ENCODE measurements at regions not wholly inside any gene's neighbourhood (a gene's known extent, or its start where the extent isn't known, plus 50 kb on each side); places are given as distances from the start of the nearest gene placed in this dataset.

DNA sequence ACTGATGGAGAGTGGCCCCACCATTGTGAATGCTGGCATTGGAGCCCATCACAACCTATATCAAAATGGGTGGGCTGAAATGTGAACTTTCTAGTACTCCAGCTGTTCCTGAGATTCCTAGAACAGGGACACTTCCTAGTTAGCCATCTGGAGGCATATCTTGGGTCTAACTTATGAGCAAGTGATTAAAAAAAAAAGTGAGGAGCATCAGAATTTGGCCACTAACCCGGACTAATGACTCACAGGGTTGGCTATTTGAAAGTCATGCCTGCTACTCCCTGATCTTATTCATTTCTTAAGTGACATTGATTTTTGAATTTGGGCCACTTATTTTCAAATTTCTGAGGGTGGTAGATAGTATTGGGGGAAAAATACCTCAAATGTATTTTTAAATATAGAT lies 216.6 kb downstream of the HRH4 start:
- DNase-seq, result no peak

DNA sequence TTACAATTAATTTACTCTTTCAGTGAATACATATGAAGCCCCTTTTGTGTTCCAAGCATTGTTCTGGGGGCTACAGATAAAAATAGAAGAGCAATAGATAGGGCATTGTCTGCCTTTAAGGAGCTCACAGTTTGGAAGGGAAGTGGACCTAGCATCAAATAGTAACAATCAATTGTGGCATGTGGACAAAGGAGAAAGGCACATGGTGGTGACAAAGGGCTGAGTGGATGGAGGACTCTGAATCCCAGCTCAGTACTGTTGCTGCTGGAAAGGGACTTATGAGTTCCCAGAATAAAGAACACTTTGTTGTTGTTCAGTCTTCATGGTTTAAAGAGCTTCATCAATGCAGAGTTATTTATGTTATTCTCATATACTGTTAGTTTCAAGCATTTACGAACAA lies 217.7 kb downstream of the HRH4 start:
- DNase-seq, result no peak

DNA sequence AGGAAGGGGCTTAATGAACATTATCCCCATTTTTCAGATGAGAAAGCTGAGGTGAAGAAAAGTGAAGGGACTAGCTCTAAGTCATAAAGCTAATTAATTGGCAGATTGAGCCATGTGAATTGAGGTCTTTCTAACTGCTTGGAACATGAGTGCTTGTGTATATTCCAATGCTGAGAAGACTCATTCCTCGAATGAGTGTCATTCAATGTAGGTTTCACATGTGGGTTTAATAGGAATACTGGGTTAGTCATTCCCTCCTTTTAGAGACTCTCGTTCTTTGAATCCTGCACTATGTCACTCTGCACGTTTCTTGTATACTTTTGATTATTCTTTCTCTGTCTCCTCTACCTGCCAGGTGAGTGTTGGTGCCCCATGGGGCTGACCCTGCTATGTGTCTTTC lies 218.2 kb downstream of the HRH4 start:
- DNase-seq, result no peak

DNA sequence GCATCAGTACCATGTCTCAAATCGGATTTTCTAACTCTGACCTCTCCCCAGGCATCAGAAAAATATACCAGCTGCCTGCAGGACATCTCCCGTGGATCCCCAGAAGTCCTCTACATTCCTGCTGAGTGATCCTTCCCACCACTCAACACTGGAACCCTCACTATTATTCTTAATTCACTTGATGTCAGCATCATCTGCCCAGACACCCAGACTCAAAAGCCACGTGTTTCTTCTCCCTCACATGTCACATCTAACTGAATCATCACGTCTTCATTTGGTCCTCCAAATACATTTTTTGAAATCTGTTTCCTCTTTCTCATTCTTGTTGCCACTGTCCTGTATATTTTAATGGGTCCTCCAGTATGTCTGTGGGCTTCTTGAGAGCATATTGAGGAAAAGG lies 218.6 kb downstream of the HRH4 start:
- DNase-seq, result no peak

DNA sequence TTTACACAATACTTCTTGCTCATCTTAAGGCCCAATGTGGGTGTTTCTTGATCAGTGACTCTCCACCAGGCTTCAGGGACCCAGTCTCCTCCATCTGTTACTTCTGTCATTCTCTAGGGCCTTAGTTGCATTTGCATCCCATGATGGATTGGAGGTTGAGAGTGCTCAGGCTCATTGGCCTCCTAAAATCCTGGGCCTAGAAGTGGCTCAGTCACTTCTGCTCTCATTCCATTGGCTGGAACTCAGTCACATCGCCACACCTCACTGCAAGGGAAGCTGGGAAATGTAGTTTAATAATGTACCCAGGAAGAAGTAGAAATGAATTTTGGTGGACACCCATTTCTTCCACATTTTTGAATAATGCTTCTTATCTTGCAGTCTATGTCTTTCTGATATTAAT lies 223.5 kb downstream of the HRH4 start:
- peak; percentile 36 for DNase-seq

DNA sequence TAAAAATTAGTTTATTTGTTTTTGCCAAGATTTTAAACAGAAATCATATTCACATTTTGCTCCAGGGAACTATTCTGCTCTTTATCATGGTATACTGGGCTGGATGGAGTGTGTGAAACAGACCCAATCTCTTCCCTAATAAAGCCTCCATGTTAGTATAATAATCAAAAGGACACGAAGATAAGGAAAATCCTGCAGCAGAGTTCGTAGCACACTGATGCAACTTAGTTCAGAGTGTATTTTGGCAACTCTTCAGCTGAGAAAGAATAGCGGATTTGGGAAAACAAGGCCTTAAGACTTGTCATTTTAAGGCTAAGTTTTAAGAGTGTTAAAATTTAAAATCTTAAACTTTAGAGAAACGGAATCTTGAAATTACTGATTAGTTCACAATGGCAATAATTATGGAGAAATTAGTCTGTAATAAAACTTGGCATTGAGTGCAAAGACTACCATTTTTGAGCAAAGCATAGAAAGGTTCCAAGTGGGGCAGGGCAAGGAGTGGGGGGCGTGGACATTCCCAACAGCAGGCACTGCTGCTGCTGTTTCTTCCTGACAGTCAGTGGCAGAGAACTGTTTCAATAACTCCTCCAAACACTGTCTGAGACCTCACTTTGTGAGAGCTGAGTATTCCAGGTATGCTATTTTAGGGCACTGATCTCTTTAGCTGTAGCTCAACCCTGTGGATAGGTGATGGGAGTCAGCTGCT lies 225.0 kb downstream of the HRH4 start:
- DNase-seq, result no peak

DNA sequence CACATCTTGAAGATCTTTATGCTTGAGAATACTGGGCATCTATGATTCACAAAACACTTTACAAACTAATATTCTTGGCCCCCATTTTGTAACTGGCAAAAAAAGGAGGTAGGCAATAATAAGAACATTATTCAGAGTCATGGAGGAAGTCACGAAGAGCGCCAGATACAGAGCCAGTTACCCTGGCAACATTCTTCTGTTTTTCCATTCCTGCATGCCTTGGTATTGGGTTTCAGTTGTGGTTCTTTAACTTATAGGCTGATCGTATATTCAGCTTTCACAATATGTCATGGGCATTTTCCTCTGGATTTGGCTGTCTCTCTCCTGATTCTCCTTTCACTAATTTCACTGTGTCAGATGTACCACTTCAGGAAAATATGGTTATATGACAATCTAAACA lies 234.7 kb downstream of the HRH4 start:
- DNase-seq, result no peak

DNA sequence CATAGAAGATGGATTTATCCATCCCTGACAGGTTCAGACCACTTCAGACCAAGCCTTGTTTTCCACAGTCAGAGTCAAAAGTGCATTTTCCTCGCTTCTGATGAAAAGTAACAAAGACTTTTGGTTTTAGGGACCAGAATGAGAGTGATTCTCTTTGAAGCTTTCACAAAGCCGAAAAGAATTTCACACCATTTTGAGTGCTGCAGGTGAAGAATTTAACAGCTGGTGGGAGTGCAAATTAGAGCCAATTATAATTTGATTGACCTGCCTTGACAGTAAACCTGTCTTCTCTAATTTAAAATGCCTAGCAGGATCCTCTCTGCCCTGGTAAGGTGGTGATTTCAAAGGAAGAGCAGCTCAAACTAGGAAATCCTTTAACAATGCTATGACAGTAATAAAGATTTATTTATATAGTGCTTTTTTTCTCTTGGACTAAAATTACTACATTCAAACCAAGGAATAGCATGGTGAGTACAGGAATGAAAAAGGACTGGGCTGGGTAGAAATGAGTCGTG lies 241.6 kb downstream of the HRH4 start:
- DNase-seq, result no peak

DNA sequence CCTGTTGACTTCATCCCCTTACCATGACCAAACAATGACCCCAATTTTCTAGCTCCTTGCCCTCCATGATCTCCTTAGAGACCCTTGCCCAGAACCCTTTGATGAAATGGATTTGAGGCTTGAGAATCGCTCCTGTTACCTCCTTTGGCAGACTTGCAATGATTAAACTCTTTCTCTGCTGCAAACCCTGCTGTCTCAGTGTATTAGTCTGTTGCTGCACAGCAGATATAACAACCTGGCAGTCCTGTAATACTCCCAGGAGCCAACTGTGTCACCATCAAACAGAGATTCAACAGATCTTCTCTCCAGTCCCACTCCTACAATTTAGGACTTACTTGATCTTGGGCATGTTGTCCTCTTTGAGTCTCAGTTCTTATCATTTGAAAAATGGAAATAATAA lies 242.9 kb downstream of the HRH4 start:
- no peak for DNase-seq

DNA sequence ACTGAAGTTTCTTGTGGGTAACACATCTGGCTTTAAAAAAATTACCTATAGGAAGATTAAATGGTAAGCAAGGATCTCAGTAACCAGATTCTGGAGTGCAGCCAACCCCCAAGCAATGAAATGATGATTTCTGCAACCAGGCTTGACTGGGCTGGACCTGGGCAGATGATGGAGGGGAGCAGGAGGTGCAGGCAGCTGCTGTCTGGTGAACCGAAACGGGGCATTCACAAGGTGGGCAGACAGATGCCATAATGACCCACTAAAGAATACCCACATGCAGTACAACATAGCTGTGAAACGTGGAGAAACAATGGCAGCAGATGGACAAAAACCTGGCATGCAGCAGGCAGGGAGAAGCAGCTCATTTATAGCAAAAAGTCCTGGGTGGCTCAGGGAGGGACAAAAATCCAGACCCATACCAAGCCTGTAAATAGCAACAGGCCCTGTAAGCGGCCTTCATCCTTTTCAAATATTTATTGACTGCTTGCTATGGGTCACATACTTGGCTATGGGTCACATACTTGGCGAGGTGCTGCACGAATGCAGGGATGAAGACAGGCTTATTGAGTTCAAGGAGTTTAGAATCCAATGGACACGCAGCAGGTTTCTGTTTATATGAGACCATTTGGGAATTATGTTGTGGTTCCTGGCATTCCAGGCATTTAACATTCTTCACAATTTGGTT lies 244.7 kb downstream of the HRH4 start:
- no peak for DNase-seq

DNA sequence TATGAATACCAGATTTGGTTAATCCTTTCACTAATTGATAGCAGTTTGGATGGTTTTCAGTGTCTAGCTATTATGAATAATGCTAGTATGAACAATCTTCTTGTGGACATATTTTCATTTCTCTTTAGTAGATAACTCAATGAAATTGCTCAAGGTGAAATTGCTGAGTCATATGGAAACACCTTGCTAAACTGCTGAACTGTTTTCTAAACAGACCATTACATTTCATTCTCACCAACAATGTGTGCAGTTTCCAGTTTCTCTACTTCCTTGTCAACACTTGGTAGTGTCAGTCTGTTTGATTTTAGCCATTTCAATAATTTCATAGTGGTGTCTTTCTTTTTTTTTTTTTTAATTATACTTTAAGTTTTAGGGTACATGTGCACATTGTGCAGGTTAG lies 250.0 kb downstream of the HRH4 start:
- DNase-seq, result no peak

DNA sequence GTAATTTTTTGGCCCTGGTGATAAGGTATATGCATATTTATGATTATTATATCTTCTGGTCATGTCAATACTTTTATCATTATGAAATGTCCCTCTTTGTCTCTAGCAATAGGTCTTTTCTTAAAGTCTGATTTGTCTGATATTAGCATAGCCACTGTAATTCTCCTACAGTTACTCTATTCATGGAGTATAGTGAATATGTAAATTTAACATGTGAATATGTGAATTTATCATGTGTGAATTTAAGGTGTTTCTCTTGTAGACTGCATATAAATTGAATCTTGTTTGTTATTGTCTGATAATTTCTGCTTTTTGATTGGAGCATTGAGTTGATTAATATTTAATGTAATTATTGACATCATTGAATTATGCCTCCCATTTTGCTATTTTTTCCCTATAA lies 259.4 kb downstream of the HRH4 start:
- DNase-seq, result no peak

DNA sequence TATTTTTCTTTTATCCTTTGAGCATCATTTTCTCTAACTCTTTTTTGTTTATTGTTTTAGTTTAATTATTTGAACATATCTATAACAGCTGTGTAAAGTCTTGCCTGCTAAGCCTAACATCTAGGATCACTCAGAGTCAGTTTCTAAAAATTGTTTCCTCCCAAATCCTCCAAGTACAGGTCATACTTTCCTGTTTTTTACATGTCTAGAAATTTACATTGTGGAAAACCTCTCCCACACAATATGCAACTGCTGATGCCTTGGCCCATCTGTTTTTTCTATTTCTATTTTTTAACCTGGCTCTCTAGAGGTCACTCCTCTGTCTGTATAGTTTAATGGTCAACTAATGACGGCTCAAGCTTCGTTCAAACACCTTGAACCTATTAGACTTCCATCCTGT lies 261.0 kb downstream of the HRH4 start:
- DNase-seq, result no peak

DNA sequence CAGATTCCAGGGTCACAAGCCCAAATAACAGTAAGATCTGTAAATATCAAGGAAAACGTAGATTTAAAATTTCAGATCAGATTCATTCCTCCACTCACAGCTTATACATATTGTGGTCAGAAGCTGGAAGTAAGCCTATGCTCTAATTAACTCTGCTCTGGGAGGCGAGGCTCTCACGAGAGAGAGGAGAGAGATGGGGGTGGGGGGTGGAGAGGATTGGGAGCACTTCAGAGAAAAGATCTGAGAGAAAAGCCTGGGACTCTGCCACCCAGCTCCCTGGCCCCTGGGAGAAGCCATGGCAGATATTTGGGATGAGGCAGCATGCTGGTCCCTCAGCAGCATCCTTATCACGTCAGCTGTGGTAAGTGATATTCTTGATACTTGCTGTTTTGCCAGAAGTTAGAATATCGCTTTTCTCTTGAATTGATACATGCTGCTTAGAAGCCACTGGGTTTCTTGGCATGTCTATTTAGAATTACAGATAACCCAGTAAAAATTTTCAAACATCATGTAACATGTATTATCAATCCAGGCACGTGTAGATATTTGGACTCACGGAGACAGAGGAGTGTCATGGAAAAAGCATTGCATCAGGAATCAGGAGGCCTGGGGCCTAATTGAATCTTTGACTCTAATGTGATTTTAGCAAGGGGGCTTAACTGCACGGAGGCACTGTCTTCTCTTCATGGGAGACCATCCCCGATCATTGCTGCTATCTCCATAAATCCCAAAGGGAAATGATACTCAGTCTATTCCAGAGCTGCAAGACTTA lies 265.4 kb downstream of the HRH4 start:
- no peak for DNase-seq

DNA sequence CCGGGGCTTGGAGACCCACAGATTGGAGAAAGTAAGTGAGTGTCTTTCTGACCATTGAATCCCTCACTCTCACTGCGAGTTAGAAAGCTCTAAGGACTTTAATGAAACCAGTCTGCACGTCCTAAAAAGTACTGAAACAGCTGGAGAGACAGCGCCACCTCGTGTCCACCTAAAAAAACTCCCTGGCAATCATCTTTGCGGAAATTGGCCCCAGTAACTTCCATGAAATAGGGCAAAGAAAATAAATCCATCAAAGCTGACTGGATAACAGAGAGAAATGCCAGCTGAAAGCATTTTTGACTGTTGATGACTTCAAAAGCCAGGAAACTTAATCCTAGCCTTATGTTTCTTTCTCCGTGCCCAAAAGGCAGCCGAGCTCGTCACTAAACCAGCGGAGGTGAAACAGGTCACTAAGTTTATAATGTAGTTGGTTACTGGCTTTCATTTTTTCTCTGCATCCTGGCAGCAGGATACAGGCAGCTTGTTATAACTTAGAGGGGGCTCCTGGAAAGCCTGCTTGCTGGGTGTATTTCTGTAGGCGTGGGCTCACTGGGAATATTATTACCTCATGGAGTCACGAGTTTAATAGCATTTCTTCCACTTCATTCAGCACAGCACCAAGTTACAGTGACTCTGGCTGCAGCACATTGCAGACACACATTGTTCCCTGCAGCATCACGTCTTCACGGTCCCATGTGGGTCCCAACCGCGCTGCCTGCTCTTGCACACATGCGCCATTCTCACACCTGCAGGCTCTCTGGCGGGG lies 266.5 kb downstream of the HRH4 start:
- peak; percentile 90 for DNase-seq

DNA sequence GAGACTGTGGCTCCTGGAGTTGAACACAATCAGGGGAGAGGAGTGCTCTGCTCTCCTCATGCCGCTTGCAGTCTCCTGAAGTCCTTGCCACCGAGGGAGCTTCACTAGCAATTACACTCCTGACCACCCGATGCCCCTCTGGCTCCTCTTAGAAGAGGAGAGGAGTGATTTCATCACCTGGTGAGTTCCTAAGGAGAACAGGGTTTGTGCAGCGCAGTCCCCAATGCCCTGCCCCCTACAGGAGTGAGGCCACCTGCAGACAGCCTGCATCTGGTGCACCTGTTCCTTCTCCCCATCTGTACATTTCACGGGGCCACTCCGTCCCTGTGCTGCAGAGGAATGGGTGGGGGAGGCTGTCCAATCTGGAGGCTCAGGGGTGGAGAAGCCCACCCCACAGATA lies 267.2 kb downstream of the HRH4 start:
- no peak for DNase-seq

DNA sequence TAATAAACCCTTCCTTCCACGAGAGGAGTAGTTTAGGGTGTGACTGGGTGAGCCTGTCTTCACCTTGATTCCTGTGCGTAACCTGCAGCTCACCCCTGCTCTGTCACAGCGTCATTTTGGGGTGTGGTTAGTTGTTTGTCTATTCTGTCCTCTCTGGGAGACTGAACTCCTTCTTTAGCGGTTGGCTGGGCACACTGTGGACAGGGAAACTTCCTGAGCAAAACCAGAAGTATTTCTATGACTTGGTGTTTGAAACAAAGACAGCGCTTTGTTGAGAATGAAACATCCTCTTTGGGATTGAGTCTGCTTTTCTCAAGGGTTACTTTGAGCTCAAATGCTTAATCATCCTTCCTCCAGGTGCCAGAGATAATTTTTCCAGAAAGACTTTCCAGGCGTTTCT lies 270.7 kb downstream of the HRH4 start:
- DNase-seq, result no peak

DNA sequence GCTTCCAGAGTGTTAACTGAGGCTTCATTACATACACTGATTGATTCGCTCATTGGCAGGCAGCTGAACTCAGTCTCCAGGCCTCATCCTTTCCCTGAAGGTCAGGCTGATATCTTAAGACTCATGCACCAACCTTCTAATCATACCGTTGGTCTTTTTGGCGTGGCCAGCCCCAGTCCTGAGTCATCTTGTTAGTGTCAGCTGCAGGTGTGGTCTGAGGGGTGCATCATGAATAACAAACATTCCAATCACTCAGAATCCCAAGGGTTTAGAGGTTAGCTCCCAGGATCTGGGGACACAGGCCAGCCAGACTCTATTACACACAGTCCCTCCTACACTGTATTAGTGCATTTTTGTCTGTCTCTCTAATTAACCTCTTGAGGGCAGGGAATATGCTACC lies 271.5 kb downstream of the HRH4 start:
- no peak for DNase-seq

DNA sequence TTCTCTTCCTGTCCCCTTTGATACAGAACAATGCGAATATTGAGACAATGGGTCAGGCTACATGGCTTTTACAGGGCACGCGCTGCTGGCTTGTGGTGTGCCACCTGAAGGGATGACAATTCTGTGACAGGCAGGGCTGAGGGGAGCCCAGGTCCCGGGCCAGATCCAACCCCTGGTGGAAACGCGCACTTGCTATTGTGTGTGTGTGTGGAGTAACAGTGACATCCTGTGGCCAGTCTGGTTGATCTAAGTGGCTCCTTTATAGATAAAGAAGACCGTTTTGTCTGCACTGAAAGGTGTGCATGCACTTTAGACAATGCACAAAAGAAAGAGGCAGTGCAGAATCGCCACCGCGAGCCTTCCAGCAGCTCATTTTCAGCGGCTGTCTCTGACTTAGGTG lies 273.6 kb downstream of the HRH4 start:
- peak; percentile 46 for DNase-seq

DNA sequence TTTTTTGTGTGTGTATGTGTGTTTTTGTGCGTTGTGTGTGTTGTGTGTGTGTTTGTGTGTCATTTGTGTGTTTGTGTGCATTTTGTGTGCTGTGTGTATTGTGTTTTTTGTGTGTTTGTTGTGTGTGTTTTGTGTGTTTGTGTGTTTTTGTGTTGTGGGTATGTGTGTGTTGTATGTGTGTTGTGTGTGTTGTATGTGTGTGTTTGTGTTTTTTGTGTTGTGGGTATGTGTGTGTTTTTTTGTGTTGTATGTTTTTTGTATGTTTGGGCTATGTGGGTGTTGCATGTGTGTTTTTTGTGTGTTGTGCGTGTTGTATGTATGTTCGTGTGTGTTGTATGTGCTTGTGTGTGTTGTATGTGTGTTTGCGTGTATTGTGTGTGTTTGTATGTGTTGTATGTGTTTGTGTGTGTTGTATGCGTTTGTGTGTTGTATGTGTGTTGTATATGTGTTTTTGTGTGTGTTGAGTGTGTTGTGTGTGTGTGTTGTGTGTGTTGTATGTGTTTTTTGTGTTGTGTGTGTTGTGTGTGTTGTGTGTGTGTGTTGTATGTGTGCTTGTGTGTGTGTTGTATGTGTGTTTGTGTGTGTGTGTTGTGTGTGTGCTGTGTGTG lies 275.3 kb downstream of the HRH4 start:
- no peak for DNase-seq

DNA sequence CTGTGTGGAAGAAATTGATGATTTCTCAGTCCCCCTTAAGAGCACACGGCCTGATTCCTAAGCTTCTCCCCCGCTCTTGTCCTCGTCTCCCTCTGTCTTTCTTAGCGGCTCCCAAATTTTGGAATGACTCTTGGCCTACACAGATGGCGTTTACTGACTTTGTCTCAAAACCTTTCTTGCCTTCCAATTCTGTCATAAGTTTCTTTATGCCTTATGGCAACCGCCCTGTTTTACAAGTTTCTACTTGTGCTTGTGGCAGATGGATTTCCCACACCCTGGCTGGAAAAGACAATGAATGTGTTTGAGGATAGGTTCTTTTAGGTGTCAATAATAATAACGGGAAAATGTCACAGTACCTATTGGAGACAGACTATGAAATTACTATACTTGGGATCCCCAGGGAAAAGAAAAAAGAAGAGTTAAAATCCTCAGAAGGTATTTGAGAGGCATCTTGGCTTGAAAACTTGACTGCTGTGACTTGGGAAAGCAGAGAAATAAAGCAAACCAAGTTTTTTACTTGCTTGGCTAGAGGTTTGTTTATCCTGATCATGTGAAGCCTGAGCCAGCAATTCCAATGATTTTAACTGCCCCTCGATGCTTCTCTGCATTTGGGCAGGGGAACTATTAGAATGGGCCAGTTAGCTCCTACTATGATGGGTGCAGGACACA lies 276.4 kb downstream of the HRH4 start:
- no peak for DNase-seq

DNA sequence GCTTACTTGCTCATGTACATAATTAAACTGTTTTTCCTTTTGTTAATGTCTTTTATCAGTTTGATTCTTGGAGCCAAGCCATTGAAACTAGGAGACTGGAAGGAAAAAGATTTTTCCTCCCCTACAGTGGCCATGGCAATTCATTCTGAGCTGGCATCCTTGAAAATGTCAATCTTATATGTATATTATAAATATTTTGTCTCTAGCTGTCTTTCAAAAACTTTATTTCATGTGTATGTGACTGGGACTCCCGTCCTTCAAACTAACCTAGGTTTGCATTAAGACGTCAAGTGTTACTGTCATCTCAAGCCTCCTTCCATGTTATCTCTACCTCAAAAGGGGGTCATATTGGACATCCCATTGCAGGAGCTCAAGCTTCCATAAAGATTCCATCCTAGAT lies 280.4 kb downstream of the HRH4 start:
- DNase-seq, result no peak

Measured in OCI-M1 (cell line).